Liver (tissue), 8 donors: ENCODE measurements at regions not wholly inside any gene's neighbourhood (a gene's known extent, or its start where the extent isn't known, plus 50 kb on each side); places are given as distances from the start of the nearest gene placed in this dataset.

Source experiments
- DNase-seq: peaks from one replicate; pipeline ENCODE4 v3.0.0-alpha.2; 2017; ENCODE audit warnings: low spot score
- H3K27ac ChIP-seq, 2 donors: one replicate each; pipeline ENCODE4 v1.7.0; 2013; ENCODE audit warnings: inconsistent platforms in 2 of 2, low read length in 2 of 2, control low read depth in 1 of 2, low read depth in 1 of 2, mild to moderate bottlenecking in 1 of 2
- H3K27me3 ChIP-seq, 4 donors: one replicate each; pipeline versions ENCODE4 v1.6.1 to v1.7.0; 2013; ENCODE audit warnings: low read length in 3 of 4, inconsistent platforms in 1 of 4, mild to moderate bottlenecking in 1 of 4, moderate library complexity in 1 of 4; ENCODE audit not compliant: control insufficient read depth in 4 of 4, insufficient read depth in 4 of 4
- H3K36me3 ChIP-seq, 4 donors: one replicate each; pipeline versions ENCODE4 v1.6.1 to v1.7.0; 2013; ENCODE audit warnings: low read length in 3 of 4, mild to moderate bottlenecking in 3 of 4, low read depth in 1 of 4, moderate library complexity in 1 of 4; ENCODE audit not compliant: control insufficient read depth in 4 of 4, insufficient read depth in 3 of 4
- H3K4me1 ChIP-seq, 4 donors: one replicate each; pipeline versions ENCODE4 v1.6.1 to v1.7.0; 2013; ENCODE audit warnings: low read length in 3 of 4, mild to moderate bottlenecking in 3 of 4, moderate library complexity in 1 of 4; ENCODE audit not compliant: control insufficient read depth in 4 of 4, insufficient read depth in 4 of 4
- H3K4me3 ChIP-seq, 3 donors: one replicate each; pipeline versions ENCODE4 v1.6.1 to v1.7.0; 2013; ENCODE audit warnings: low read length in 3 of 3, control low read depth in 1 of 3, low read depth in 1 of 3, mild to moderate bottlenecking in 1 of 3
- H3K9ac ChIP-seq, 2 donors: one replicate each; pipeline ENCODE4 v1.7.0; 2013; ENCODE audit warnings: low read length in 2 of 2, mild to moderate bottlenecking in 2 of 2, moderate library complexity in 2 of 2, control low read depth in 1 of 2, low read depth in 1 of 2
- H3K9me3 ChIP-seq, 4 donors: one replicate each; pipeline versions ENCODE4 v1.6.1 to v1.7.0; 2013; ENCODE audit warnings: low read length in 3 of 4; ENCODE audit not compliant: control insufficient read depth in 4 of 4
- ATF3 ChIP-seq: IDR thresholded peaks from 2 replicates; pipeline ENCODE4 v1.6.1; 2016; ENCODE audit warnings: antibody characterized with exemption
- CTCF ChIP-seq: fragments of 150-350 bp; IDR thresholded peaks from 2 replicates; pipeline ENCODE4 v1.5.1; 2017; ENCODE audit warnings: improper control_type of control experiment, low read depth, low read length; ENCODE audit not compliant: missing input control
- FOXA1 ChIP-seq: IDR thresholded peaks from 2 replicates; pipeline ENCODE4 v1.6.1; 2016; ENCODE audit warnings: antibody characterized with exemption
- FOXA2 ChIP-seq: IDR thresholded peaks from 2 replicates; pipeline ENCODE4 v1.6.1; 2016; ENCODE audit warnings: antibody characterized with exemption
- GABPA ChIP-seq, 2 donors: IDR thresholded peaks in 1 of 2; conservative IDR thresholded peaks in 1 of 2; 2 replicates each; pipeline ENCODE4 v1.6.1; 2016; ENCODE audit warnings: antibody characterized with exemption in 2 of 2, mild to moderate bottlenecking in 1 of 2, moderate library complexity in 1 of 2
- JUND ChIP-seq, 2 donors: IDR thresholded peaks; 2 replicates each; pipeline ENCODE4 v1.6.1; 2016; ENCODE audit warnings: antibody characterized with exemption in 2 of 2
- NR2F2 ChIP-seq: IDR thresholded peaks from 2 replicates; pipeline ENCODE4 v1.6.1; 2016; ENCODE audit warnings: antibody characterized with exemption
- RAD21 ChIP-seq, 2 donors: IDR thresholded peaks; 2 replicates each; pipeline ENCODE4 v1.6.1; 2016; ENCODE audit warnings: antibody characterized with exemption in 2 of 2, mild to moderate bottlenecking in 2 of 2
- REST ChIP-seq: IDR thresholded peaks from 2 replicates; pipeline ENCODE4 v1.6.1; 2016; ENCODE audit warnings: antibody characterized with exemption, mild to moderate bottlenecking
- RXRA ChIP-seq, 2 donors: IDR thresholded peaks; 2 replicates each; pipeline ENCODE4 v1.6.1; 2017 to 2018; ENCODE audit warnings: antibody characterized with exemption in 2 of 2, mild to moderate bottlenecking in 1 of 2
- SP1 ChIP-seq: IDR thresholded peaks from 2 replicates; pipeline ENCODE4 v1.6.1; 2018; ENCODE audit warnings: antibody characterized with exemption, mild to moderate bottlenecking
- TAF1 ChIP-seq: conservative IDR thresholded peaks from 2 replicates; pipeline ENCODE4 v1.6.1; 2016; ENCODE audit warnings: antibody characterized with exemption, mild to moderate bottlenecking
- ZBTB33 ChIP-seq: IDR thresholded peaks from 2 replicates; pipeline ENCODE4 v1.6.1; 2016; ENCODE audit warnings: antibody characterized with exemption
- WGBS: extraction: QIAGEN DNeasy Blood & Tissue Kit; methylation state at CpG from one replicate; pipeline ENCODE4 v1.1.7; 2013; 5-methylcytosine and 5-hydroxymethylcytosine counted together
- donor health status: healthy.
- donor health status: healthy.
- donor health status: healthy.
- donor health status: healthy.
- donor health status: healthy.

- H3K9ac ChIP-seq, result no peak overlapping the region
- 90% methylated on average over 2 of the region's 2 CpGs for WGBS
- H3K36me3 ChIP-seq, result no peaks in the 10 kb centered on the region
- H3K4me1 ChIP-seq, result no peaks in the 10 kb centered on the region
- no peaks in the 10 kb centered on the region for H3K9me3 ChIP-seq
- H3K4me3 ChIP-seq, result no peak overlapping the region
- H3K27me3 ChIP-seq, result peaks cover 0 to 5% (median 1%) of the 10 kb centered on the region in 4 donors
- no peak overlapping the region for H3K27ac ChIP-seq
- no peak for TF ChIP-seq TAF1
- no peak for TF ChIP-seq JUND (IDR thresholded peaks at IDR 0.05)
- no peak for TF ChIP-seq RXRA (IDR thresholded peaks at IDR 0.05)
- TF ChIP-seq GABPA (IDR thresholded peaks at IDR 0.05 in 1 of 2, conservative IDR thresholded peaks at IDR 0.05 in 1 of 2), result no peak
- TF ChIP-seq RAD21 (IDR thresholded peaks at IDR 0.05), result no peak
- no peak for TF ChIP-seq ZBTB33
- TF ChIP-seq ATF3, result no peak
- TF ChIP-seq REST, result no peak
- TF ChIP-seq CTCF, result no peak
- no peak for DNase-seq
Measured at GRCh38 chr15:36484038-36484778, 95.2 kb upstream of the CDIN1 start.

- no peak for DNase-seq
- Histone ChIP-seq H3K4me3 (no peak overlapping the region), H3K27me3 (no peaks in the 10 kb centered on the region), H3K4me1 (no peaks in the 10 kb centered on the region), H3K27ac (no peak overlapping the region), H3K36me3 (no peaks in the 10 kb centered on the region), H3K9ac (no peak overlapping the region), H3K9me3 (no peaks in the 10 kb centered on the region)
- WGBS, result 85% methylated on average over 4 of the region's 4 CpGs
- TF ChIP-seq FOXA1 (no peak), ATF3 (no peak), FOXA2 (no peak), CTCF (no peak), NR2F2 (no peak), SP1 (no peak)
Measured at GRCh38 chr15:36491912-36492311, 87.5 kb upstream of the CDIN1 start.
